ENCODE measurements at regions not wholly inside any gene's neighbourhood (a gene's known extent, or its start where the extent isn't known, plus 50 kb on each side); places are given as distances from the start of the nearest gene placed in this dataset.

- no peak for TF ChIP-seq CTCF (IDR thresholded peaks at IDR 0.05; ENCODE audit: low read depth)
Measured at GRCh38 chr3:64796607-64797399, 109.0 kb upstream of the ADAMTS9 start.

- no peak for TF ChIP-seq CTCF (IDR thresholded peaks at IDR 0.05; ENCODE audit: low read depth)
Measured at GRCh38 chr3:64792445-64792844, 104.6 kb upstream of the ADAMTS9 start.

- TF ChIP-seq CTCF (IDR thresholded peaks at IDR 0.05; ENCODE audit: low read depth): no peak
Measured at GRCh38 chr3:64789111-64789510, 101.3 kb upstream of the ADAMTS9 start.

- no peak for TF ChIP-seq CTCF (IDR thresholded peaks at IDR 0.05; ENCODE audit: low read depth)
Measured at GRCh38 chr3:64783200-64783599, 95.4 kb upstream of the ADAMTS9 start.

- no peak for TF ChIP-seq CTCF (IDR thresholded peaks at IDR 0.05; ENCODE audit: low read depth)
Measured at GRCh38 chr3:64773137-64773536, 85.3 kb upstream of the ADAMTS9 start.

- TF ChIP-seq CTCF (IDR thresholded peaks at IDR 0.05; ENCODE audit: low read depth): no peak
Measured at GRCh38 chr3:64766440-64766839, 78.6 kb upstream of the ADAMTS9 start.

- peak; percentile 30 for TF ChIP-seq CTCF (IDR thresholded peaks at IDR 0.05; ENCODE audit: low read depth)
Measured at GRCh38 chr3:64765947-64766346, 78.1 kb upstream of the ADAMTS9 start.

All from subcutaneous adipose tissue (tissue), 1 donor.